ENCODE measurements at regions not wholly inside any gene's neighbourhood (a gene's known extent, or its start where the extent isn't known, plus 50 kb on each side); places are given as distances from the start of the nearest gene placed in this dataset.

DNA sequence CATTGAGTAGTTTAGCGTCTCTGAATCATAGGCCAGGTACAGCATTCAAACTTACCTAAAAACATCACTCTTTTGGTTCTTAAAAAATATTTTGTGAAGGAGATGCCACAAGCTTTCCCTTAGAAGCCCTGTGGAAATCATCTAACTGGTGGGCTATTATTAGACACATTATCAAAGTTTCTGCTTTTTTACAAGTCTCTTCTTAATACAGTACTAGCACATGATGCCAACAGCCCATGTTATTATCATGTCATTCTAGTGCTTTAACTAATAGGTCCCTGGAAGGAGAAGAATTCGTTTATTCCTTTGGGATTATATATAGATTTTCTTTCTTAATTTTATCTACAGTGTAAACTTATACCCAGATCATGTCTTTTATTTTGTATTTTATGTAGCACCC, 146.0 kb upstream of the PTPRK start:
- no peak for DNase-seq

GRCh38 chr6:128663238-128663637, 142.8 kb upstream of the PTPRK start:
- DNase-seq: no peak

GRCh38 chr6:128659878-128660622, 139.7 kb upstream of the PTPRK start:
- no peak for DNase-seq

GRCh38 chr6:128659276-128659675, 138.9 kb upstream of the PTPRK start:
- DNase-seq: no peak

DNA sequence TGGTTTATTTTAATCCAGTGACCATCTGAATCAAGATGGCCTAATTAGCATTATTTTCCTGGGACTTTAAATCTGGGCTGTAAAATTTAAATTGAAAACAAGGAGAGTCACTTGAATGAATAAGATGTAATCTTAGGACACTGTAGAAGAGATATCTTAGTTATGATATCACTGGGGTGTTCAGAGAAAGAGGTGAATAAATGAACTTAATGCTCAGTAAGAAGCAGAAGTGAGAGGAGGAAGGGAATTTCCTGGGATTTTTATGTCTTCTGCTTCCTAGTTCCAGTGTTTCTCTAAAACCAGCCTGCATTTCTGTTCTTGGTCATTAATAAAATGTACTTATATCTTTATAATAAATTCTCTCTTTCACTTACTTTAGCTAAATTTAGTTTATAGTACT, 136.8 kb upstream of the PTPRK start:
- no peak for DNase-seq

GRCh38 chr6:128655978-128656498, 135.6 kb upstream of the PTPRK start:
- peak in 1 of 5 donors; percentile 73 for DNase-seq

GRCh38 chr6:128648022-128648598, 127.7 kb upstream of the PTPRK start:
- no peak for DNase-seq

GRCh38 chr6:128642132-128642531, 121.7 kb upstream of the PTPRK start:
- DNase-seq: no peak

GRCh38 chr6:128641703-128642102, 121.3 kb upstream of the PTPRK start:
- no peak for DNase-seq

DNA sequence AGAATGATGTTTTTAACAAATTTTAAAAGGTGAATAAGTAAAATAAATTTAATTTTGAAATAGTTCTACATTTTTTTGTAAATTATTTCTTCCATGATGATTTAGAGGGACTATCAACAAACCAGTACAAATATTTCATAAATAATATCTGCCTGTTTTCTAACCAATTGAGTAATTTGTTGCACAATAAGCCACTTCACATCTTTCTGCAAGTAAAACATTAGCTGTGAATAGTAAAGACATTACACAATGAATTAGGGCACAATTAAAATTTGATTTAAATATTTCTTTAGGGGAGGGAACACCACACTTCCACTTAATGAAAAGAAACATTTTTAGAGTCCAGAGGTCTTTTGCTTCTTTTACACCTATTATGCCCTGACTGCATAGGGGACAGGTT, 118.4 kb upstream of the PTPRK start:
- no peak for DNase-seq

- DNase-seq: no peak
Observed at GRCh38 chr6:128635219-128635618, 114.8 kb upstream of the PTPRK start.

- DNase-seq: no peak
Observed at GRCh38 chr6:128632131-128632530, 111.7 kb upstream of the PTPRK start.

- DNase-seq: no peak
Observed at GRCh38 chr6:128631031-128631430, 110.6 kb upstream of the PTPRK start.

DNA sequence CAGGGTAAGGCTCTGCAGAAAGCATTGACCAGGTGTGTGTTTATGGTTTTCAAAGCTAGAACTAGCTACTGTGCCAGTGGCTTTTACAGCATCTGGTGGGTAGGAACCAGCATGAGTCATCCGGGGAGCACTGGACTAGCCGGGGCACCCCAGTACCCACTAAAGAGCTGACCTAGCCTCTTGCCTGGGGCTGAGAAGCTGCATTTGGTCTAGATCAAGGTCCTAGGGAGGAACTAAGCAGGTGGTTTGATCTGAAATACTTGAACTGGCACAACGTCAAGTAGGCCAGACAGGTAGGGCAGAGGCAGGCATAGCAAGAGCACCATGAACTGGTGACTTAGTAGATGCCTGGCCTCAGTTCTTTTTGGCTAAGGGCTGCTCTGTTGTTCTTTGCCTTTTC, 109.8 kb upstream of the PTPRK start:
- no peak for DNase-seq

DNA sequence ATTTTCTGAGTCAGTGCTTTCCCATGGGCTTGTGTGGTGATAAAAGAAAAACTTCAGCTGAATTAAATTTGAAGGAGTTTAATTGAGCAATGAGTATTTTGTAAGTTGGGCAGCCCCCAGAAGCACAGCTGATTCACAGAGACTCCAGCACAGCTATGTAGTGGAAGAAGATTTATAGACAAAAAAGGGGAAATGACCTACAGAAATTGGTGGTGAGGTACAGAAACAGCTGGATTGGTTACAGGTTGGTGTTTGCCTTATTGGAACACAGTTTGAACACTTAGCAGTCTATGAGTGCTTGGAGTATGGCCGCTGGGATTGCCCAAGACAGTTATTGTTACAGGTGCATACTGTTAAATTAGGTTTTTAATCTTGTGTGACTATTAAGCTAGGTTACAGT, 96.9 kb upstream of the PTPRK start:
- DNase-seq: no peak

DNA sequence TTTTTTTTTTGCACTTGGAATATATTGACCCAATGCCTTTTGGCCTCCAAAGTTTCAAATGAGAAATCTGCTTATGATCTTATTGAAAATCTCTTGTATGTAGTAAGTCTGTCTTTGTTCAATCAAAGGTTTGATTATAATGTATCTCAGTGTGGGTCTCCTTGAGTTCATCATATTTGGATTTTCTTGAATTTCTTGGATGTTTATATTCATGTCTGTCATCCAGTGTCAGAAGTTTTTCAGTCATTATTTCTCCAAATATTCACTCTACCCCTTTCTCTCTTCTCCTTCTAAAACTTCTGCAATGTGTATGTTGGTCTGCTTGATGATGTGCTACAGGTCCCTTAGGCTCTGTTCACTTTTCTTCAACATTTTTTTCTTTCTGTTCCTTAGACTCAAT, 95.9 kb upstream of the PTPRK start:
- DNase-seq: no peak

GRCh38 chr6:128606611-128607010, 86.2 kb upstream of the PTPRK start:
- DNase-seq: no peak

DNA sequence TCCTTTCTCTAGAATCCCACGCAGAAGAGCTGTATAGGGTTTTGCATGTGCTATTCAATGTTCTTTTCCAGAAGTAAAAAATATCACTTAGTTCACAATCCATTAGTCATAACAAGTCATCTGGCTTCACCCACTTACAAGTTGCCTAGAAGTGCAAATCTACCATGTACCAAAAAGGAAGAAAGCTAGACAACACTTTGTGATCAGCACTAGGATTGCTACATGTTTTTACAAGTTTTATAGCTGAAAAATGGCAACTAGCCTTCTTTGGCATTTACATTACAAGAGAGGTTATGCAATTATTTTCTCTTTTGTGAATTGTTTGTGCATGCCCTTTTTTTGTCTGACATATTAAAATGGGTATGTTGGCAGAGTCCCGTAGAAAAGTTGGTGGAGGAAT, 85.6 kb upstream of the PTPRK start:
- DNase-seq: no peak

DNA sequence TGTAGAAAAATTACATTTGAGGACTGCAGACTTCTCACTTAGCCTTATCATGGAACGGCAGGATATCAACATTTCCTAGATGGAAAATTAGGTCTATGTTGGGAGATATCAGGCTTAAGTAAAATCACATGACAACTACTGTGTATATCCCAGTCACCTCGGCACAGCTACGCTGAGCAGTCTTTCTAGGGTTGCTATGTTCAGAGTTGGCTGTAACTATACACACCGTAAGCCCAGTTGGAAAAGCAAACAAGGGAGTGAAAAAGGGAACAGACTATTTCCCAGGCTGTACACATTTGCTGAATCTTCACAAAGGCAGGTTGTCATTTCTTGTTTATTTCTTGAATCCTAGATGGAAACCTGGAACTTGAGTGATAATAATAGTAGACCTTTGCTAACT, 80.7 kb upstream of the PTPRK start:
- DNase-seq: no peak

- peak in 1 of 5 donors; percentile 43 for DNase-seq
Observed at GRCh38 chr6:128600397-128600951, 80.1 kb upstream of the PTPRK start.

GRCh38 chr6:128599036-128599435, 78.6 kb upstream of the PTPRK start:
- no peak for DNase-seq

DNA sequence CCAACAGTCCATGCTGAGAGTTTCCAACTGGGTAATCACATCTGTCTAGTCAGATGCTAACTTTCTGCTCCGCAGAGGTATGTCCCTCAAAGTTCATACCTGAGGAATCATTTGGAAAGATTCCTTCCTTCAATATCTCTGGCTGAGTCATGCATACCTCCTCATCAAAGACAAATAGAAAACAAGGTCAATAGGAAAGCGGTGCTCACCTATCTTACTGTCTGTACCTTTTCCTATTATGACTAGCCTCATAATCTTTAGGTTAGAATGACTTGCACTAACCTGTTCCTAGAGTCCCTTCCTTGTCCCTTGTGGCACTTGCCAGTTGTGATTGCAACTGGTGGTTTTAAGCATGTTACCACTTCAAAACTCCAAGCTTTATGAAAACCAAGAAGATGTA, 78.2 kb upstream of the PTPRK start:
- DNase-seq: peak in 1 of 5 donors; percentile 7

DNA sequence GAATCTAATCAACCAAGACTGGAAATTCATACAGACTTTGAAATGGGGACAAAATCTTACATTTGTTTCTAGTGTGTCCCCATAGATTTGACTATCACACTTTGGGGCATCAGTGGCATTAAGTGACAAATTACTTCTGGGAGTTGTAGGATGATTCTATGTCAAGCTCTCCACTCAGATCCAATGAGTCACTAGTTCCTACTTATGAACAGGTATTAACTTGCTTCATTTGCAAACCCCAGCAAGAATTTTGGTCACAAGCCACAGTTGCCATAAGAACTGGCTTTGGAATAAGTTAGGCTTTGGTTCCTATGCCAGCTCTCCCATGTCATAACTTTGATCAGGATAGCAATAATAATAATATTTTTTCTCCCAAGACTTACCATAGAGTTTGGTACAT, 77.6 kb upstream of the PTPRK start:
- DNase-seq: no peak

- DNase-seq: peak in 1 of 5 donors; percentile 6
Observed at GRCh38 chr6:128597004-128597403, 76.6 kb upstream of the PTPRK start.
